GM19099 (cell line): ENCODE measurements at regions not wholly inside any gene's neighbourhood (a gene's known extent, or its start where the extent isn't known, plus 50 kb on each side); places are given as distances from the start of the nearest gene placed in this dataset.

Source experiments
- POLR2A ChIP-seq: IDR thresholded peaks from 3 replicates; pipeline ENCODE4 v1.6.1; 2011; ENCODE audit warnings: low read depth; ENCODE audit not compliant: insufficient read length; ENCODE audit errors: extremely low read depth

GRCh38 chr10:78382772-78383171, 349.1 kb downstream of the RPS24 start:
- TF ChIP-seq POLR2A = no peak

DNA sequence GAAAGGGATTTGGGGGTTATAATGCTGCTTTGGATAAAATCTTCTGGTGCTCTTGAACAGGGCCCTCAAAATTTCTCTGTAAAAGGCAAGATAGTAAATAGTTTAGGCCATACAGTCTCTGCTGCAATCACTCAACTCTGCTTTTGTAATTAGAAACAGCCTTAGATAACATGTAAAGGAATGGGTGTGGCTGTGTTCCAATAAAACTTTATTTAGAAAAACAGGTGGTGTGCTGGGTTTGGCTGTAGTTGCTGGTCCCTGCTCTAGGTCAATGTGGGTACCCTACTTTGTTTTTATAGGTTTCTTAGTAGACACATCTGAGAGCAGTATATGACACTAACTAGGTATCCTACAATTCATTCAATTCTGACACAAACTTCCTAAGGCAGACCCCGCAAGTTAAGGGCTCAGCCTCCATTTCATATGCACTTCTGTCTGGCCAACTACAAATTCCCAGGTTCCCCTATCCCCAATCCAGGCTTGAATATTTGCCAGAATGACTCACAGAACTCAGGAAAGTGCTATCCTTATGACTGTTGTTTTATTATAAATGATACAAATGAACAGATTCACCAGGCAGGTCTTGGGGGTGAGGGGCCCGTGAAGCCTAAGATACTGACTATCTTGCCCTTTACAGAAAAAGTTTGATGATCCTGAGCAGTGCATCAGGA, 349.9 kb downstream of the RPS24 start:
- no peak for TF ChIP-seq POLR2A

DNA sequence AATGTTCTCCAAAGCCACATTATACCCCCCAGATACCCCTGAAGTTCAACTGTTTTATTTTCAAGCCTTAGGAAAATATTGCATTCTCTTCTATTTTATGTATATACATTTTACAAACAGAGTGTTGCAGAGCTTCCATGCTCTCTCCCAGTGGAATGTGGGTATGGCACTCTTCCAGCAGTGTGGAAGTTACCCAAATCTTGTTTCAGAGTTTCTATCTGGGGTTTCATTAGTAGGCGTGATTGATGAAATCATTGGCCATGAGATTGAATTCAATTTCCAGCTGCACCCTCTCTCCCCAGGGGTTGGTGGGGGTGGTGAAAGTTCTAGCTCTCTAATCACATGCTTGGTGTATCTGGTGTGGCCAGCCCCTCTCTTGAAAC, 350.4 kb downstream of the RPS24 start:
- TF ChIP-seq POLR2A = no peak

GRCh38 chr10:78385599-78385998, 351.9 kb downstream of the RPS24 start:
- TF ChIP-seq POLR2A = no peak

DNA sequence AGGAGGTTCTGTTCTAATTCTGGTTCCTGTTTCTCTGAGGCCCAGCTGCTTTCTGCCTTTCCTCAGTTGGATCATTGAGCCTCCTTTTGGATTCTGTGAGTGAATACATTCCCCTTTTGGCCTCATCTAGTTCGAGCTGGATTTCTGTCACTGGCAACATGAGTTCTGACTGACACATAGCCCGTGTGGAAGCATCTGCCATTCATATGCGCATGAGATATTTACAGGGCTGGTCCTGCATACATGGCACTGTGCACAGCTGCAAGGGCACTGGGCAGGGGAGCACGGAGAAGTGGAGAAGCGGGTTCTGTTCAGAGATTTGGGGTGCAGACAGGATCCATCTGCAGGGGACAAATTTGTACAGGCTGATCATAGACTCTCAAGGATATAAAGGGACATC, 352.8 kb downstream of the RPS24 start:
- TF ChIP-seq POLR2A = no peak

DNA sequence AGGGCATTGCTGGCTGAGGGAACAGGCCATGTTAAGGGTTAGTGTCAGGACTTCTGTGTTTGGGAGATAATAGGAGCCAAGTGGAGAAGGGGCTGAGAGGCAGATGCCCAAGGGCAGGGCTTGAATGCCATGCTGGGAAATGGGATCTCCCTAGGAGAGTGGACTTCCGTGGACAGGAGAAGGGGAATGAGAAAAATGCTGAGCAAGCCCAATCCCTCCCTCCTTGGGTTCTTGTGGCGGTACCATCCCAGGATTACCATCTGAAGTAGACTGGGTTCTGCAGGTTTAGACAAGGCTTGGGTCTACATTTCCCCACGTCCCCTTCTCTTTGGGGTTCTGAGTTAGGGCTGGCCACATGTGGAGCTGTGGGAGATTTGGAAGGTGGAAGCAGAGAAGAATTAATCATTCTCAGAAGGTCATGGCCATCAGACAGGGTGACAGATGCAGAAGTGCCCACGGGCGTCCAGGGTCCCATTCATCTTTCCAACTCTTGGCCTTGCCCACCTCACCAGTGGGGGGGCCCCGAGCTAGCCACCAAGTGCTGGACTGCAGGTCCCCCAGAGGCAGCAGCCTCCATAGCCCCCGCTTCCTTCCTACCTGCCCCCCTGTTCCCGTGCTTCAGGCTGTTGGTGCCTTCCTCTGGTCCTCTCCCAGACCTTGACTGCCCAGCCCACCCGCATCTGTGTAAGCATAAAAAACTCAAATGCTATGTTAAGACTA, 354.8 kb downstream of the RPS24 start:
- no peak for TF ChIP-seq POLR2A

GRCh38 chr10:78389419-78389818, 355.8 kb downstream of the RPS24 start:
- no peak for TF ChIP-seq POLR2A

- TF ChIP-seq POLR2A = no peak
Observed at GRCh38 chr10:78390051-78390450, 356.4 kb downstream of the RPS24 start.

DNA sequence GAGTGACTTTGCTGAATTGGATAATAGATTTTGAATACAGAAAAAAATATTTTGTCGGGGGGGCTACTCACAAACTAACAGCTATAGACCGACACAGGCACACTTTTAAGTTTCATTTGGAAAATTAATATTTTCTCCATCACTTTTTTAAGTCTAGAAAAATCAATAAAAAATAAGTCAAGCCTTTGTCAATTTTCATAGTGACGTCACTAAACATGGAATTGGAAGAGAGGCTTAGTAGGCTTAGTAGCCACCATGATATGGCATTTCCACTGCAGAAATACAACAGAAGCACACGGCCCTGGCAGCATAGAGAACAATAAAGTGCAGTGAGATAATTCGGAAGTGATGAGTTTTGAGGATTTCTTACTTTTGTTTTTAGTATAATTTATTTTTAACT, 357.2 kb downstream of the RPS24 start:
- TF ChIP-seq POLR2A = no peak

GRCh38 chr10:78391585-78391984, 357.9 kb downstream of the RPS24 start:
- TF ChIP-seq POLR2A = no peak

DNA sequence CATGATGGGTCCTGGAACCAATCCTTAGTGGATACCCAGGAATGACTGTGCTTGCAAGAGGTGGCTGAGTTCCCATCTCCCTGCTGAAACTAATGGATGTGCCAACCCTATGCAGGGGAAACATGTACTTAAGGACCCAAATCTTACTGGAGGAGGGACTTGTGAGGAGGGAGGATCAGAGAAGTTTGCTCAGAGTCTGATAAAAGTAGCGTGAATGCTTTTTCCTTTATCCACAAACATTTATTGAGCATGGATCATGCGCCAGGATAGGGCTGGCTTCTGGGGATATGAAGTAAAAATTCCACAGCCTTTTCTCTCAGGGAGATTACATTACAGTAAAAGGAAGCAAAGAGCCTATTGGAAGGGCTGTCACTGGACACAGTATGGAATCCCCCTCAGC, 358.5 kb downstream of the RPS24 start:
- no peak for TF ChIP-seq POLR2A

- no peak for TF ChIP-seq POLR2A
Observed at GRCh38 chr10:78393094-78393493, 359.4 kb downstream of the RPS24 start.

GRCh38 chr10:78394047-78394446, 360.4 kb downstream of the RPS24 start:
- no peak for TF ChIP-seq POLR2A

GRCh38 chr10:78395162-78395561, 361.5 kb downstream of the RPS24 start:
- TF ChIP-seq POLR2A = no peak

DNA sequence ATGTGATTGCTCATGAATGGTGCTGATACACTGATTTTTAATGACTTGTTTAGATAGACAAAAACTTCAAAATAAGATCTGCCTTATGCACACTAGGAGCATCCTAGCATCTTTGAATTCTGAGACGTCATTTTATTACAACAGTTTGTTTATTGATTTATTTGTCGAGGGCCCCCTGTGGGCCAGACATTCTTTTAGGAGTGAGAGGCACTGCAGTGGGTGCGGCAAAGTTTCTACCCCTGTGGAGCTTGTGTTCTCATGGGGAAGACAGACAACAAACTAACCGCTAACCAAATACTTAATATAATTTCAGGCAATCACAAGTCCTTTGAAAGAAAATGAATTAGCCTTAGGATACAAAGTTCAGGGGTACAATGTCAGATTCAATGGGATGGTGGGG, 363.1 kb downstream of the RPS24 start:
- TF ChIP-seq POLR2A = no peak

- no peak for TF ChIP-seq POLR2A
Observed at GRCh38 chr10:78397786-78398185, 364.1 kb downstream of the RPS24 start.
